ENCODE measurements at regions not wholly inside any gene's neighbourhood (a gene's known extent, or its start where the extent isn't known, plus 50 kb on each side); places are given as distances from the start of the nearest gene placed in this dataset.
"Not testable (repeated sequence)": the region's sequence is repeated elsewhere in the genome, so short reads cannot be mapped to it uniquely, and the experiment has no call there.

DNA sequence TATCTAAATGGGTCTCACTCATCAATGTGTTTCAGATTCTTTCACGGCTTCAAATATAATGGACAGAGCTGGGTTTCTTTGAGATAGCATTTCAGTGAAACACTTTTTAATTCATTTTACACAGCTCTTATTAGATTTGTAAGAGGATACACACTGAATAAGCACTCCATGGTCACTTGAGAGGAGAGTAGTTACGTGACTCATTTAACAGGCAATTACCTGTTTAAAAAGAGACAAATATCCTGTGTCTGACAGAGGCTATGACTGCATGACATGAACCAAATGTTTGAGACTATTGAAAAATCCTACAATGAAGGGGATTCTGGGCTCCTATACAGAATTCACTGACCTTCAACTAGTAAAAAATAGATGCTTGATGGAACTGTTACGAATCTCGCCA lies 786.9 kb downstream of the EPHA4 start:
- no peaks in the 10 kb centered on the region for H3K4me1 ChIP-seq (ENCODE audit: control insufficient read depth, insufficient read depth, low read length)
- no peaks in the 10 kb centered on the region for H3K27me3 ChIP-seq (ENCODE audit: control insufficient read depth, insufficient read depth)
- H3K9me3 ChIP-seq (ENCODE audit: control insufficient read depth, low read length) = no peaks in the 10 kb centered on the region
- no peak overlapping the region for H3K4me3 ChIP-seq (ENCODE audit: low read length)
- DNase-seq (no peak), ATAC-seq (no peak)
- intact Hi-C loops (cut with DNase I) = no loop called here
- no peak overlapping the region for H3K27ac ChIP-seq (ENCODE audit: low read length)
- 96% methylated on average over 4 of the region's 4 CpGs for WGBS

DNA sequence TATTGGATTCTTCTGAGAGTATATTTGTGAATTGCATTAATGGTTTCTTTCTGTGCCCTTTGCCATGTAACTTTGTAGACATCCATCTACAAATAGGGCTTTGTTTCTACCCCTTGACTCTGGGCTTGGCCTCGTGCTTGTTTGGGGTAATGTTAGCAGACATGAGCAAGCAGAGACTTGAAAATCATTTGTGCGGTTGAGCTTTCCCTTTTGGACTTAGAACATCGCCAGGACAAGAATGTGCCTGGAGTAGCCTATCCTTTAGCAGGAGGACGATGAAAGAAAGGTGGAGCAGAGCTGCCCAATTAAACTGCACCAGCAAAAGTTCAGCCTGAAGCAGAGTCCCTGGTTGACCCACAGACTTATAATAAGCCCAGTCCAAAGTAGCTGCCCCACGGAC lies 785.9 kb downstream of the EPHA4 start:
- H3K27me3 ChIP-seq (ENCODE audit: control insufficient read depth, insufficient read depth) = no peaks in the 10 kb centered on the region
- no peaks in the 10 kb centered on the region for H3K9me3 ChIP-seq (ENCODE audit: control insufficient read depth, low read length)
- 91% methylated on average over 5 of the region's 5 CpGs for WGBS
- no peak overlapping the region for H3K4me3 ChIP-seq (ENCODE audit: low read length)
- no peaks in the 10 kb centered on the region for H3K4me1 ChIP-seq (ENCODE audit: control insufficient read depth, insufficient read depth, low read length)
- ATAC-seq (no peak), DNase-seq (no peak)
- intact Hi-C loops (cut with DNase I) = no loop called here
- H3K27ac ChIP-seq (ENCODE audit: low read length) = no peak overlapping the region

DNA sequence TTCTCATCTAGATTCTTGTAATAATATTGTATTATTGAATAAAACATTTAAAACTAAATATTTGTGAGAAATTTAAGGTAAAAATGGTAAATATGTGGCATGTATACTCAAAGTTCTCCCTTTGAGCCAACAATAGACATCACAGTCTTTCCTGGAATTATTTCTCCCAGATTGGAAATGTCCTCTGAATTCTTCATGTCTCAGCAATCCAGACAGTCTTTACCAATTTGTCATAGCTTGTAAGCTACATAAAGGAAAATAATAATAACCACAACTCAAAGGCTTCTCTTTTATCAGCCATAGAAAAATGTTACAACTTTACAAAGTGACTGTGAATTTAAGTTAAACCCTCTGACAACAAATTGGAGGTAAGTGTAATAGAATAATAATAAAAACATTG lies 784.9 kb downstream of the EPHA4 start:
- H3K9me3 ChIP-seq (ENCODE audit: control insufficient read depth, low read length) = no peaks in the 10 kb centered on the region
- intact Hi-C loops (cut with DNase I) = no loop called here
- no peak for DNase-seq
- no peak for ATAC-seq
- no peak overlapping the region for H3K4me3 ChIP-seq (ENCODE audit: low read length)
- H3K4me1 ChIP-seq (ENCODE audit: control insufficient read depth, insufficient read depth, low read length) = no peaks in the 10 kb centered on the region
- H3K27me3 ChIP-seq (ENCODE audit: control insufficient read depth, insufficient read depth) = no peaks in the 10 kb centered on the region
- no peak overlapping the region for H3K27ac ChIP-seq (ENCODE audit: low read length)

DNA sequence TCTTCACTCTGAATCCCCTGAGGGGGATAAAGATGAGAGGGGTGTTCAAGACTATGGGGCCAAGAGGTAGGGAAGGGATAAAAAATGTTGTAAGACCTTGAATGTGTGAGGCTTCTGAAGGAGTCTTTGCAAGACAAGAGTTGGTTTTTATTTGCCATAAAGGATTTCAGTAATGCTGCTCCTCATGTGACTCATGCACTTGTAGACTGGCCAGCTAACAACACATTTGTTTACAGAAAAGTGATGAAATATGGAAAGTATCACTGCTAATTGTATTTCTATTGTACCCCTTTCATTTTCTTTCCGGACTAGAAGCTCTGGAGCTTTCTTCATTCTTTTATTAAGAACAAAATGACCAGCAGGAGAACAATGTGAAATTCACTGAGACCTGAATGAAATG lies 782.1 kb downstream of the EPHA4 start:
- H3K4me3 ChIP-seq (ENCODE audit: low read length) = no peak overlapping the region
- DNase-seq (no peak), ATAC-seq (no peak)
- H3K27me3 ChIP-seq (ENCODE audit: control insufficient read depth, insufficient read depth) = no peaks in the 10 kb centered on the region
- intact Hi-C loops (cut with DNase I) = no loop called here
- no peaks in the 10 kb centered on the region for H3K4me1 ChIP-seq (ENCODE audit: control insufficient read depth, insufficient read depth, low read length)
- 67% methylated on average over 1 of the region's 1 CpG for WGBS
- H3K27ac ChIP-seq (ENCODE audit: low read length) = no peak overlapping the region
- H3K9me3 ChIP-seq (ENCODE audit: control insufficient read depth, low read length) = no peaks in the 10 kb centered on the region

DNA sequence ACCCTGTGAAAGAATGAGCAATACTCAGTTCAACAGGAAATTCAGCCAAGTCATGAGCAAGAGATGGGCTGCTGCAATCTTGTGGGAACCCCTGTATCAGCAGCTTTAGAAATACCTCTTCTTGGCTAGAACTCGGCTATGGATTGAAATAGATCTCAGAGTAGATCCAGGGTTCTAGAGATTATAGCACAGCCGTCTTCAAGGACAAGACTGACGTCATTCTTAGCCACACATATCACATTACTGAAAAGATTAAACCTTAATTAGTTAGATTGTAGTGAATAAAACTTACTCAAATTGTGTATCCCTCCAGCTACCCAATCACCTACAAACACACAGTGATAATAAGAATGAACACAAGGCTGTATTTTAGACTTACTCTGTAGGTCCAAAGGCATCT lies 776.4 kb downstream of the EPHA4 start:
- WGBS = 73% methylated on average over 3 of the region's 3 CpGs
- Histone ChIP-seq H3K9me3 (ENCODE audit: control insufficient read depth, low read length) (no peaks in the 10 kb centered on the region), H3K4me3 (ENCODE audit: low read length) (no peak overlapping the region), H3K27me3 (ENCODE audit: control insufficient read depth, insufficient read depth) (no peaks in the 10 kb centered on the region), H3K4me1 (ENCODE audit: control insufficient read depth, insufficient read depth, low read length) (no peaks in the 10 kb centered on the region), H3K27ac (ENCODE audit: low read length) (no peak overlapping the region)
- ATAC-seq (no peak), DNase-seq (no peak)
- intact Hi-C loops (cut with DNase I) = no loop called here

DNA sequence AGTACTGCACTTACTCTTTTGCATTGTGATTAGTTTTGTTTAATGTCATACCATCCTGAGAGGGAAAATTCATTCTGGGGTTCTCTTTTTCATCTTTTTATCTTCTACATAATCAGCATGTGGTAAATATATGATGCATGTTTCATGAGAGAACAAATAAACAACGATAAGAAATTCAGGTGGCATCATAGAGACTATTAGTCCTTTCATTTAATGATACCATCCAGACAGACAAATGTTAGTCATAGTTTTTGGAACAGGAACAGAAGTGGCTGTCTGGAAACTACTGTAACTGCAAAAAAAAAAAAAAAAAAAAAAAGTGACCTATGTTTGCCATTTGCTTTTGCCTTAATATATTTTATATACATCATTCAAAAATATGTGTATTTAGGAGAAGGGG lies 761.0 kb downstream of the EPHA4 start:
- Histone ChIP-seq H3K4me1 (ENCODE audit: control insufficient read depth, insufficient read depth, low read length) (no peaks in the 10 kb centered on the region), H3K27me3 (ENCODE audit: control insufficient read depth, insufficient read depth) (no peaks in the 10 kb centered on the region), H3K27ac (ENCODE audit: low read length) (no peak overlapping the region), H3K4me3 (ENCODE audit: low read length) (no peak overlapping the region), H3K9me3 (ENCODE audit: control insufficient read depth, low read length) (no peaks in the 10 kb centered on the region)
- ATAC-seq (no peak), DNase-seq (no peak)
- WGBS = 81% methylated on average over 1 of the region's 1 CpG
- intact Hi-C loops (cut with DNase I) = no loop called here

DNA sequence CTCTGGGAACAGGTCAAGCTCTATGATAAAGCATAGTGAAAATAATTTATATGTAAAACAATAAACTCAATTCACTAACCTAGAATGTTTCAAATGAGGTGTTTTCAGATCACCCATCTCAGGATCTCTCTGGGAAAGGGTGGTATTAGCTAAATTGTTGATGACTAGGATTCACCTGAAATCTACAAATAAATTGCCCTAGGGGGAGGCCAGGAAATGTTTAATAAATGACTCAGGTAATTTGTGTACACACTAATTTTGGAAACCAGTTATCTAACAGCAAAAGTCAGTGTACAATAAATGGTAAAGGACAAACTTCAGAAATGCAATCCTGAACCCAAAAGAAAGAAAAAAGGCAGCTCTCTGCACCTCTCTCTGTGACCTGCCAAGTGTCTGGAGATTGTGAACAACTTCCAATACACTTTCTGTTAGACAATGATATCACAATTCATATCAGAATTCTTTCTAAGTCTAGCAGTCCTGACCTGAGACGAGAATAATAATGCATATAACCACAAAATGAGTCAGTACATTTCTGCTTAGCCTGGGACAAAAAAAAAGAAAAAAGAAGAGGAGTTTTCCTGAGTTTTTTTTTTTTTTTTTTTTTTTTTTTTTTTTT lies 760.0 kb downstream of the EPHA4 start:
- intact Hi-C loops (cut with DNase I) = no loop called here
- no peaks in the 10 kb centered on the region for H3K9me3 ChIP-seq (ENCODE audit: control insufficient read depth, low read length)
- H3K4me3 ChIP-seq (ENCODE audit: low read length) = no peak overlapping the region
- H3K27me3 ChIP-seq (ENCODE audit: control insufficient read depth, insufficient read depth) = no peaks in the 10 kb centered on the region
- no peaks in the 10 kb centered on the region for H3K4me1 ChIP-seq (ENCODE audit: control insufficient read depth, insufficient read depth, low read length)
- ATAC-seq = no peak
- 41% methylated on average over 1 of the region's 1 CpG for WGBS
- DNase-seq = no peak
- H3K27ac ChIP-seq (ENCODE audit: low read length) = no peak overlapping the region

DNA sequence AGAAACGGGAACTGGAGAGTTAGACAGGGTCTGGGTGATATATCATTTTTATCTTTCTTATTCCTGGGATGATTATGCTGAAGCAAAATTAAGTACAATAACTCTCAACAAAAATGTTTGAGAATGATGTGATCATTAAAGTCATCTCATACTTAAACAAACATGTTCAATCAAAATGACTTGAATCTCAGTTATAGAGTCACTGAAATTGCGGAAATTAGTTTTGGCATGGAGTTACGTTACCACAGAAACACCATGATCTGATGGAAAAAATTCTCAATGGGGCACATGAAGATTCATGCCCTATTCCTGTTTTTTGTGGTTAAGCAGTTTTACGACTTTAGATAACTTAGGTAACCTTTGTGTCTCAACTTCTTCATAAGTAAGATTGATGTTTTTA lies 757.7 kb downstream of the EPHA4 start:
- H3K4me1 ChIP-seq (ENCODE audit: control insufficient read depth, insufficient read depth, low read length) = no peaks in the 10 kb centered on the region
- no peak for ATAC-seq
- H3K4me3 ChIP-seq (ENCODE audit: low read length) = no peak overlapping the region
- 69% methylated on average over 4 of the region's 4 CpGs for WGBS
- H3K27me3 ChIP-seq (ENCODE audit: control insufficient read depth, insufficient read depth) = no peaks in the 10 kb centered on the region
- intact Hi-C loops (cut with DNase I) = no loop called here
- DNase-seq = no peak
- no peak overlapping the region for H3K27ac ChIP-seq (ENCODE audit: low read length)
- H3K9me3 ChIP-seq (ENCODE audit: control insufficient read depth, low read length) = no peaks in the 10 kb centered on the region

DNA sequence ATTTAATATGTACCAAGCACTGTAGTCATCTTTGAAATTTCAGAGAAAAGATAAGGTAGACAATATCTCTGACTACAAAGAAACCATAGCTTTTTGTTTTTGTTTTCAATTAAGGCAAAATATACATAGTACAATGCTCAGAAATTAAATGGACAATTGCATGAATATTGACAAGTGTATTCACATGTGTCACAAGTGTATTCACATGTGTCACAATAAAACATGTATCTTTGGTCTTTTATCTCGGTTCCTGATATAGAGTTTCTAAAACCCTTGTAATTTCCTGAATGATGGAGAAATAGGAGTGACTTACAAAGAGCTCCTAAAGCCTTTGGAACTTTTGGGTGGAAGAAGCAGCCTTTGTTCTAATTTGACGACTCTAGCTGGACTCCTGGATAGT lies 756.4 kb downstream of the EPHA4 start:
- intact Hi-C loops (cut with DNase I) = no loop called here
- WGBS = 86% methylated on average over 2 of the region's 2 CpGs
- H3K4me1 ChIP-seq (ENCODE audit: control insufficient read depth, insufficient read depth, low read length) = no peaks in the 10 kb centered on the region
- no peak overlapping the region for H3K27ac ChIP-seq (ENCODE audit: low read length)
- no peak for DNase-seq
- H3K9me3 ChIP-seq (ENCODE audit: control insufficient read depth, low read length) = no peaks in the 10 kb centered on the region
- no peak overlapping the region for H3K4me3 ChIP-seq (ENCODE audit: low read length)
- no peak for ATAC-seq
- no peaks in the 10 kb centered on the region for H3K27me3 ChIP-seq (ENCODE audit: control insufficient read depth, insufficient read depth)

DNA sequence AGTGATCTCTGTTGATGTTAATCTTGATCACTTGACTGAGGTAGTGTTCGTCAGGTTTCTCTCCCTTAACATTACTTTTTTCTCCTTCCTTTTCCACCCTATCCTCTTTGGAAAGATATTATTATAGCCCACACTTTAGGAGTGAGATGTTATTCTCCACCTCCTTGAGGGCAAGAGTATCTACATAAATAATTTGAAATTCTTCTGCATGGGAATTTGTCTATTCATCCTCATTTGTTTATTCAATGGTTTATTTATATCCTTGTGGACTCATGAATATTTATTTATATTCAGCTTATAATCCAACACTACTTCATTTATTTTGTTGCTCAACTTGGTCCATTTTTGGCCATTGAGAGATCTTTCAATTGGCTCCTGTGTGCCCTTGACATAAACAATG lies 750.4 kb downstream of the EPHA4 start:
- H3K27me3 ChIP-seq (ENCODE audit: control insufficient read depth, insufficient read depth) = no peaks in the 10 kb centered on the region
- 94% methylated on average over 1 of the region's 1 CpG for WGBS
- H3K4me3 ChIP-seq (ENCODE audit: low read length) = no peak overlapping the region
- no peak for ATAC-seq
- intact Hi-C loops (cut with DNase I) = no loop called here
- DNase-seq = no peak
- no peaks in the 10 kb centered on the region for H3K9me3 ChIP-seq (ENCODE audit: control insufficient read depth, low read length)
- no peak overlapping the region for H3K27ac ChIP-seq (ENCODE audit: low read length)
- H3K4me1 ChIP-seq (ENCODE audit: control insufficient read depth, insufficient read depth, low read length) = no peaks in the 10 kb centered on the region

DNA sequence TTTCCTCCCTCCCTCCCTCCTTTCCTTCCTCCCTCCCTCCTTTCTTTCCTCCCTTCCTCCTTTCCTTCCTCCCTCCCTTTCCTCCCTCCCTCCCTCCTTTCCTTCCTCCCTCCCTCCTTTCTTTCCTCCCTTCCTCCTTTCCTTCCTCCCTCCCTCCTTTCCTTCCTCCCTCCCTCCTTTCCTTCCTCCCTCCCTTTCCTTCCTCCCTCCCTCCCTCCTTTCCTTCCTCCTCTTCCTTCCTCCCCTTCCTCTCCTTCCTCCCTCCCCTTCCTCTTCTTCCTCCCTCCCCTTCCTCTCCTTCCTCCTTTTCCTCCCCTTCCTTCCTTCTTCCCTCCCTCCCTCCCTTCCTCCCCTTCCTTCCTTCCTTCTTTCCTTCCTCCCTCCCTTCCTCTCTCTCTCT lies 748.5 kb downstream of the EPHA4 start:
- DNase-seq; H3K4me1 ChIP-seq (ENCODE audit: control insufficient read depth, insufficient read depth, low read length); H3K4me3 ChIP-seq (ENCODE audit: low read length); H3K27ac ChIP-seq (ENCODE audit: low read length); intact Hi-C loops (cut with DNase I); ATAC-seq; H3K27me3 ChIP-seq (ENCODE audit: control insufficient read depth, insufficient read depth); H3K9me3 ChIP-seq (ENCODE audit: control insufficient read depth, low read length): not testable (repeated sequence)

DNA sequence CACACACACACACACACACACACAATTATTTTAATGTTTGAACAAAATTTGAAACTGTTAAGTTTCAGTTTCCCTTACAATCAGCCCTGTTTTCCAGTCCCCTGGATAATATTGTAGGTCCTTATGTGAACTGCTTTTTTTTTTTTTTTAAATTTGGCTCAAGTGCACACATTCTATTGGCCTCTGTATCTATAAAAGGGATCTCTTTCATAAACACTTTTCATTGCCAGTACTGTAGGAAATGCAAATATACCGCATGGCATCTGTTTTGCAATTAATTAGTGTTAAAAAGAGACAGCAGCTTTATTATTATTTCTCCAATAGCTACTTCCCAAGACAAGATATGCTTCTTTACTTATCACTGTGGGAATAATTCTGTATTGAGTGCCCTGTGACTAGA lies 738.7 kb downstream of the EPHA4 start:
- no peaks in the 10 kb centered on the region for H3K27me3 ChIP-seq (ENCODE audit: control insufficient read depth, insufficient read depth)
- no peaks in the 10 kb centered on the region for H3K9me3 ChIP-seq (ENCODE audit: control insufficient read depth, low read length)
- ATAC-seq (no peak), DNase-seq (no peak)
- H3K27ac ChIP-seq (ENCODE audit: low read length) = no peak overlapping the region
- peaks cover 2% of the 10 kb centered on the region for H3K4me1 ChIP-seq (ENCODE audit: control insufficient read depth, insufficient read depth, low read length)
- 56% methylated on average over 1 of the region's 1 CpG for WGBS
- H3K4me3 ChIP-seq (ENCODE audit: low read length) = no peak overlapping the region
- intact Hi-C loops (cut with DNase I) = no loop called here
